ENCODE measurements at regions not wholly inside any gene's neighbourhood (a gene's known extent, or its start where the extent isn't known, plus 50 kb on each side); places are given as distances from the start of the nearest gene placed in this dataset.
A peak's percentile ranks its signal among the peaks of the same experiment; 100 is the strongest.
"Not testable (repeated sequence)": the region's sequence is repeated elsewhere in the genome, so short reads cannot be mapped to it uniquely, and the experiment has no call there.

DNA sequence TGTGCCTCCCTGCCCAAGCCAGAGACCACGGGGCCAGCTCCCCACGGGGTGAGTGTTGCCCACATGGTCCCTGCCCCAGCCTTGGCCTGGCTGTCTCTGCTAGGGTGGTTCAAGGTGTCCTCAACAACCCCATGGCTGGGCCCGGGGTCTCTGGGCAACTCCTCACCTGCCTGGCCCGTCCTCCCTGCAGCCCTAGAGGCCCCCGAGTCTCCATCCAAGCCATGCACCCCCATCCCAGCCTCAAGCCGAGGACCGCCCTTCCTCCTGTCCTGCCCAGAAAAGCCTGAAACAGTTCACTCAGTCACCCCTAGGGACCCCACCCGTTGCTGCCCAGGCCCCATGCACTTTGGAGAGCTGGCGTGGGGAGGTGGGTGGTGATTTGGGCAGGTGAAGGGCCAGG, 120.9 kb downstream of the FAM53A start:
- DNase-seq (ENCODE audit: low spot score): no peak
- in situ Hi-C loops (cut with HindIII; ENCODE audit: low sequenced_read_pairs): no loop called here

DNA sequence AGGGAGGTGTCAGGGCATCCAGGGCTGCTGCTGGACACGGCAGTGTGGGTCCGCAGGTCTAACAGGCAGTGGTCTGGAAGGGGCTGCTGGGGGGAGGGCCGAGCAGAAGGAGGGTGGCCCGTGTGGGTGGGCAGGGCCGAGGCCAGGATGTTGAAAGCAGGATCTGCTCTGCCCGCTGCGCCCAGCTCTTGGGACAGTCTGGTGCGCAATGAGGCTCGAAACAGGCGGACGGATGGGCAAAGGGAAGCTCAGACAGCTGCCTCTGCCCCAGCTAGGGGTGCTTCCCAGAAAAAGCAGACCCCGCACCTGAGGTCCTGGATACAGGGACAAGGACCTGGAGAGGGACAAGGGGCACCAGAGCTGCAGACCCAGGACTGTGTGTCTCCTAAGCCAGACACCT, 121.3 kb downstream of the FAM53A start:
- no peak for DNase-seq (ENCODE audit: low spot score)
- in situ Hi-C loops (cut with HindIII; ENCODE audit: low sequenced_read_pairs): no loop called here

DNA sequence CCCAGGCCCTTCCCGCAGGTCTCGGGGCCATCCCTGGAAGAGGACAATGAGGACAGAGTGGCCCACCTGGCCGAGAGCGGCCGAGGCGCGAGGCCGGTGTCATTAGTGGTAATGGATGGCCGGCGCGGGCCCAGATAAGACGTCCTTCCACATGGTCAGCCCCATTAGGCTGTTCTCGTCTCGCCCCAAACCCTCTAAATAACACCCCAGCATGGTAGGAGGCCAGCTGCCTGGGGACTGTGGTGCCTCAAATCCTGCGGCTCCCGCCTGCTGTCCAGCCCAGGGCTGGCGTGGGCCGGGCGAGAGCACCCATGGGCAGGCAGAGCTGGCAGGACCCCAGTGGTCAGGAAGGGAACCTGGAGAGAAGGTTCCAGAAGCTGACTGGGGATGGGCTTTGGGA, 121.7 kb downstream of the FAM53A start:
- in situ Hi-C loops (cut with HindIII; ENCODE audit: low sequenced_read_pairs): no loop called here
- no peak for DNase-seq (ENCODE audit: low spot score)

GRCh38 chr4:1561286-1561990, 122.7 kb downstream of the FAM53A start:
- no peak for DNase-seq (ENCODE audit: low spot score)
- in situ Hi-C loops (cut with HindIII; ENCODE audit: low sequenced_read_pairs): no loop called here

DNA sequence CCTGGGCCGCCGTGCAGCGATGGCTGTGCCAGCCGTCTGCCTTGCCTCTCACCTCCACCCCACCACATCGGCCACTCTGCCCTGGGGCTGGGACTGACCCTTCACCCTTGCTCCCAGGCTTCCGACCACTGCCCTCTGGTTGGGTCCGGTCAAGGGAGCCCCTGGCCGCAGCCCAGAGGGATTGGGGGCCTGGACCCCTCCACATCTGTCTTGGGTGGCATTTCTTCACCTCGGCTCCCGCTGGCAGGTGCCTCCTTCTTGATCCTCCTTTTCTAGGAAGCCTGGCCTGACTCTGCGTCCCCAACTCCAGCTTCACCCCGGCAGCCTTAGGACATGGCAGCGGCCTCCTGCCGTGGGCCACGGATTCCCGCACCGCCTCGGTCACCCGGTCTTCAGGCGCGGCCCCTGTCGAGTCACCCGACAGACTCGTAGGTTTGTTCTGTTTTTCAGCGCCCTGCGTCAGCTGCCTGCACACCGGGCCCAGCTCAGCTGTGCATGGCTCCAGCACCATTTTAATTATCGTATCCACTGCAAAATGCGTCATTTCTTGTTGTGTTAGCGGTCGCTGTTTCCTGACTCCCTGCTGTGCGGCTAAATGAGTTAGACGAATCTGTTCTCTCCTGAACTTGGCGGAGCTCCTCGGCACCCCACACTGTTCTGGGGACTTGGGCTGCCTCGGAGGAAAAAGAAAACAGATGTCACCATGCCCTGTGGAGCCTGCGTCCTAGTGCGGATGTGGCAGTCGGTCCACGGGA, 124.0 kb downstream of the FAM53A start:
- peak; percentile 78 for DNase-seq (ENCODE audit: low spot score)
- in situ Hi-C loops (cut with HindIII; ENCODE audit: low sequenced_read_pairs): no loop called here

DNA sequence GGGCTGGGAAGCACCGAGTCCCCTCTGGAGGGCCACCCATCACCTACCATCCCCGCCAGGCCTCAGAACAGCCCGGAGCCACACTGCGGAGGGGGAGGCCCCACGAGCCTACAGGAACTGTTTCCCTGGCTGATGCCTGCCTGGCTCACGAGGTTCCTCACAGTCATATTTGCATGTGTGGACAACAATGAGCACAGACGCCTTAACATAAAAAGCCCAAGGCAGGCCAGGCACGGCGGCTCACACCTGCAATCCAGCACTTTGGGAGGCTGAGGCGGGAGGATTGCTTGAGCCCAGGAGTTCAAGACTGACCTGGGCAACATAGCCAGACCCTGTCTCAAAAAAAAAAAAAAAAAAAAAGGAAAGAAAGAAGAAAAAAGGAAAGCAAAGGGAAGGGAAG, 125.9 kb downstream of the FAM53A start:
- peak; percentile 55 for DNase-seq (ENCODE audit: low spot score)
- in situ Hi-C loops (cut with HindIII; ENCODE audit: low sequenced_read_pairs): no loop called here

DNA sequence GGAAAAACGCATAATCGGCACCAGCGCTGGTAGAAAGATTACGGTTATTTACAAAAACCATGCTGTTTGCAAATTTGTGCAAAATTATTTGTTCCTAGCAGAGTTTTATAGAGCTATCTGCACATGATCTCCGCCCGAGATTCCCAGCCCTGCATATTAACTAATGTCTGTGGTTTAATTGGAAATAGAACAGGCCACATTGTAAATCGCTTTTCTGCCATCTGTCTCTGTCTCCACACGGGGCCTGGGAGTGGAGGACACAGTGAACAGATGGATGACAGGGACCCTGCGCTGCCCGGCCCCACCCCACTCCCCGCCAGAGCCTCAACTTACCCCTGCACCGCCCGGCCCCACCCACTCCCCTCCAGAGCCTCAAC, 126.9 kb downstream of the FAM53A start:
- peak; percentile 83 for DNase-seq (ENCODE audit: low spot score)
- in situ Hi-C loops (cut with HindIII; ENCODE audit: low sequenced_read_pairs): no loop called here

- in situ Hi-C loops (cut with HindIII; ENCODE audit: low sequenced_read_pairs): no loop called here
- peak; percentile 53 for DNase-seq (ENCODE audit: low spot score)
These were observed 127.4 kb downstream of the FAM53A start for GRCh38 chr4:1556541-1557220.

GRCh38 chr4:1554876-1555265, 129.2 kb downstream of the FAM53A start:
- in situ Hi-C loops (cut with HindIII; ENCODE audit: low sequenced_read_pairs): no loop called here
- DNase-seq (ENCODE audit: low spot score): peak; percentile 72

- in situ Hi-C loops (cut with HindIII; ENCODE audit: low sequenced_read_pairs): no loop called here
These were observed 129.8 kb downstream of the FAM53A start for GRCh38 chr4:1554246-1554875.

DNA sequence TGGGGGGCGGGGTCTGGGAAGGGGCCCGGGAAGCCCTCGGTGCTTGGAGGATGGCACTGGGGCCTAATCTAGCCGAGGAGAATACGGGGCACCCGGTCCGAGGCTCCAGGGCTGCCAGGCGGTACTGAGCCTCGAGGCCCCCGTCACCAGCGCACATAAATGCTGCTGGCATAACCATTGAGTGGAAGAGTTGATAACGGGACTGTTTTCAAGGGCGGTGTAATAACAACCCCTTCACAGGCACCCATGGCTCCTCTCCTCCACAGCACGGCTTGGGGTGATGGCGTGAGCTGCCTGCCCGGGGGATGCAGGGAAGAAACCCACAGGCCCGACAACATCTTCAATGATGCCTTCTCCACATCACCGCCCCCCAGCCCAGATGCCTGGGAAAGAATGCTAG, 130.7 kb downstream of the FAM53A start:
- in situ Hi-C loops (cut with HindIII; ENCODE audit: low sequenced_read_pairs): no loop called here
- no peak for DNase-seq (ENCODE audit: low spot score)

More at GRCh38 chr4:1554246-1554875, 129.8 kb downstream of the FAM53A start:
- no peak for DNase-seq (ENCODE audit: low spot score)

DNA sequence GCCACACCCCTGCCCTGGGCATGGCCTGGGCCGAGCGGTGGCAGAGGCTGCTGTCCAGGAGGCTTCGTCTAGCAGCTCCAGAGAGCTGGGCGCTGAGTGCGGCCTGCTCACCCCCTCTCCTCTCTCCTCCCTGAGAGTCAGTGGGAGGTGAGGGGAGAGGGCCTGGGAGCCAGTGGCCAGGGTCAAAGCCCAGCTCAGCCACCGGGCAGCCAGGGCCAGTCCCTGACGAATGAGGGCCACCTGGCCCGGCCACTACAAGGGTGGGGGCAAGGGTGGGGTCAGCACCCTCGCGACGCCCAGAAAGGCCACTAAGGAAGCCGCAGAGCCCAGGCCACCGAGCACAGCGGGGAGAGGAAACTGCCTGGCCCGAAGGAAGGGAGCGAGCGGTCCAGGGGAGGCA, 131.7 kb downstream of the FAM53A start:
- DNase-seq (ENCODE audit: low spot score): no peak
- in situ Hi-C loops (cut with HindIII; ENCODE audit: low sequenced_read_pairs): no loop called here

GRCh38 chr4:1551211-1551610, 132.9 kb downstream of the FAM53A start:
- in situ Hi-C loops (cut with HindIII; ENCODE audit: low sequenced_read_pairs): no loop called here
- no peak for DNase-seq (ENCODE audit: low spot score)

DNA sequence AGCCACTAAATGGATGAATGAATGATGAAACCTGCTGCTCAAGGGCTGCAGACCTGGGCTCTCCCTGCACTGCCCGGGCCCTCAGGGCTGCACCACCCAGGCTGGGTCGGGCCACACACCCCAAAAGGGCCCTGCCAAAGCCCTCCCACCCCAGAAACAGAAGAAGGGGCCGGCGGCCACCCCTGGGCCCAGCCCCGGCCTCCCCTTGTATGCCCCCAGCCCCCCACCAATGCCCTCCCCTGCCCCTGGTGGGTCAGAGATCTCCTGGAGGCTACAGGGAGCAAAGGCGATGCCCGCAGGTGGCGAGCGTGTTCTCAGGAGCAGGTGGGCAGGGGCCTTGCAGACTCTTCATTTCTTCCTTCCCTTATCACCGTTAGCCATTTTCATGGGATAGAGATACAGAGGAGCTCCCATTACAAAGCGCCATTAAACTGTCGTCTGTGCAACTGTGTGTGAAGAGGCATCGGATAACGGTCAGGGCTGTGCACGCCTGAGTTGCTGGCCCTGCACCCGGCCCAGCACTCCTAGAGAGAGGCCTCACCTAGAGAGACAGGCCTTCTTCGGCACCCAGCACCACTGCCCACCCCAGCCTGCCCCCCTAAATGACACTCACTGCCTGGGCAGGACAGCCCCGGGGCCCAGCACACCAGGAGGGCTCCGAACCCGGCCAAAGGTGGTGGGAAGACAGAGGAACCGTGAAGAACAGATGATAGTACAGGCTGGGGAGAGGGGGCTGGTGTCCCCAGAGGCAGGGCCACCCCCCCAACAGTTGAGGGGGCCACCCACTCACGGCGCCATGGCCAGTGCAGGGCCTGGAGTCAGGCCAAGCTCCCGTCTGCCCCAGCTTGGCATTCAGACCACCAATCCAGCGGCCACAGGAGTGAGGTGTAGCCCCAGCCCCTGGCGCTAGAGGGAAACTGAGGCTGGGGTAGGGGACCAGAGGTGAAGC, 133.7 kb downstream of the FAM53A start:
- no peak for DNase-seq (ENCODE audit: low spot score)
- in situ Hi-C loops (cut with HindIII; ENCODE audit: low sequenced_read_pairs): no loop called here

DNA sequence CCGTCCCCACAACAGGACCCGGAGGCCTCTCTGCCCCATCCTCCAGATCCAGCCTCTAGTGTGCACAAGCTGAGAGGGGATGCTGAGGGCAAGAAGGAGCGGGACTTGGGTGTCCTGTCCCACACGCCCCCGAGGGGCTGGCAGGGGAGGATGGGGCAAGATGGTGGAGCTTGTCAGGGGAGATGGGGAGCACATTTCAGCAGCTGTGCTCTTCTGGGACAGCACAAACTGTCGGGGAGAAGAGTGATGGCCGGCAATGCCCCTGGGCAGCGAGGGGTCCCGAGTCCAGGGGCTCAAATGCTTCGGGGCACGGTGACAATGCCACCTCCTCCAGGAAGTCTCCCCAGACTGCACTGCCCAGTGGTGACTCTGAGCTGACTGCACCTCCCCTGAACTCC, 134.5 kb downstream of the FAM53A start:
- in situ Hi-C loops (cut with HindIII; ENCODE audit: low sequenced_read_pairs): no loop called here
- no peak for DNase-seq (ENCODE audit: low spot score)

DNA sequence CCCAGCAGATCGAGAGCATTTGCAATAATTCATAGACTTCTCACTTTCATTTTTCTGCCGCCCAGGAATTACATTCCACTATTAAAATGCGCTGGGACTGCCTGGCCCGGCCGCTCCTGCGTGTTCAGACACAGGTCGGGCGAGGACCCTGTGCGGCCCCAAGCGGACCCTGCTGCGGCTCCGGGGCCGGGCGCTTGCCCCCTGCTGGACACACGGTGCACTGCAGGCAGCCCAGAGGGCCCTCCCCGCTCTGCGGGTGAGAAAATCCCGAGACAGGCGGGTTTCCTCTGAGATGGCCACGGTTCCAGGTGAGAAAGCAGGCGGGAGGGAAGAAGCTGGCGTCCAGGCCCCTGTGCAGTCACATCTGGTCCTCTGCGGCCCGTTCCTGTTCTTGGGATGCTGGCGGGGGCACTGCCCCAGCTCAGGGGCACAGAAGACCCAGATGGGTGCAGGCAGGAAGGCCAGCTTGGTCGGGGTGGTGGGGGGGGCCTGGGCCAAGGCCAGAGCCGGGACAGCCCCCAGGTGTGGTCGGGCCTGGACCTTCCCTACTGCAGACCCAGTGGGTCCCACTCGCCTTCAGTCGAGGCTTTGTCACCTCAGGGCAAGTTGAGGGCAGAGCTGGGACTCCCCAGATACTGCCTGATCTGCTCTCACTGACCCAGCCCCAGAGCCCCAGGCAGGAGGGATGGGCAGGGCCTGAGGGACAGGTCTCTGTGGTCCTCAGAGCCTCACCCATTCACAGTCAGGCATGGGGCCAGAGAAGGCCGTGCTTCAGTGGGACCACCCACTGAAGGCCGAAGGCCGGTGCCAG, 135.1 kb downstream of the FAM53A start:
- in situ Hi-C loops (cut with HindIII; ENCODE audit: low sequenced_read_pairs); DNase-seq (ENCODE audit: low spot score): not testable (repeated sequence)

DNA sequence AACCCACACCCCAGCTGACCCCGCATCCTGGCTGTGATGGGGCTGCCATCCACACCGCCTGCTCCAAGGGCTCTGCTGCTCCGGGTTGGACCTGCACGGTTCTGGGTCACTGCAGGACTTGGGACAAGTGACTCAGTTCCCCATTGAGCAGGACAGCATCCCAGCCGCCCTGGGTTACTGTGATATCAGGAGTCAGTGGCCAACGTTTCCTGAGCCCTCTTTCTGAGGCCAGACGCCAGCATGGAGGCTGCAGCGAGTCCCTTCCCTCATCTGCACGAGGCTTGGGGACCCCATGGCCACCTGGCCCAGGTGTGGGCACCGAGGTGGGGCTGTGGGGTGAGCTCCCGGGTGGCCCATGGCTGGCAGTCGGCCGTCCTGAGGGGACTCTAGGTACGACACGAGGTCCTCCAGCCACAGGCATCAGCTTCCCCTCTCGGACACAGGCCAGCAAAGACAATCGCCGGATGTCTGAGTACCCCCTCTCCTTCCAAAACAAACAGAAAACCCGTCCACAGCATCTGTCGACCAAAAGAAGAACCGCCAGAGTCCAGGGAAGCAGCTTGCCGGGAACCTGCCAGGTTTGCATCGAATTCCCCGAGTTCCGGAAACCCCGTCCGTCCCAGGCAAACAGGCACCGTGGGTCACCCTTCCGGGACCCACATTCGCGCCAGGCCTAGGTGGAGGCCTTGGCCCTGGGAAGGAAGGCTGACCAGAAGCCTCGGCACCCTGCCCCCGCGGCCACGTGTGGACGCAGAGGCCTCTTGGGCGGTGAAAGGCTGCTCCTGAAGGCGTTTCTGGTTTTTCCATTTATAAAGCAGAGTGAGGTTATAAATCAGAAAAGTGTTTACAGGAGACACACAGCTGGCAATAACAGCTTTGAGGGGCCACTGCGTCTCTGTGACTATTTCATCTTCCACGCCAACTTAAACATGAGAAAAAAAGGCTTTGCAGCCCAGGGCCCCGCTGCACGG, 136.0 kb downstream of the FAM53A start:
- DNase-seq (ENCODE audit: low spot score): no peak
- in situ Hi-C loops (cut with HindIII; ENCODE audit: low sequenced_read_pairs): no loop called here
